ENCODE measurements at regions not wholly inside any gene's neighbourhood (a gene's known extent, or its start where the extent isn't known, plus 50 kb on each side); places are given as distances from the start of the nearest gene placed in this dataset.
A peak's percentile ranks its signal among the peaks of the same experiment; 100 is the strongest.

GRCh38 chr2:207241198-207241597 is 75.5 kb upstream of the KLF7 start:
- H2AFZ ChIP-seq (replicated peaks): no peak overlapping the region
- H4K20me1 ChIP-seq (ENCODE audit: low read depth): no peaks in the 10 kb centered on the region
- no peaks in the 10 kb centered on the region for H3K27me3 ChIP-seq
- H3K4me1 Mint-ChIP-seq: peaks cover 5% of the 10 kb centered on the region
- H3K79me2 ChIP-seq (ENCODE audit: low read depth): no peaks in the 10 kb centered on the region
- H3K9ac ChIP-seq: no peak overlapping the region
- no peak for DNase-seq (ENCODE audit: low spot score)
- H3F3A ChIP-seq (ENCODE audit: low read depth): peaks cover 6% of the 10 kb centered on the region
- no peaks in the 10 kb centered on the region for H3K9me3 ChIP-seq (ENCODE audit: low read depth)
- no peak overlapping the region for H3K27ac ChIP-seq
- H3K27ac Mint-ChIP-seq: no peak overlapping the region
- H3K9me3 Mint-ChIP-seq: no peaks in the 10 kb centered on the region
- no peak overlapping the region for H3K4me2 ChIP-seq
- H3K4me1 ChIP-seq: peaks cover 18% of the 10 kb centered on the region
- TF ChIP-seq EZH2 (IDR thresholded peaks at IDR 0.05) (no peak), CTCF (IDR thresholded peaks at IDR 0.05) (no peak), EZH2phosphoT487 (IDR thresholded peaks at IDR 0.05) (no peak)
- peaks cover 3% of the 10 kb centered on the region for H3K27me3 Mint-ChIP-seq (ENCODE audit: insufficient read depth, low read depth)
- no peak overlapping the region for H3K4me3 Mint-ChIP-seq
- no peak overlapping the region for H3K4me3 ChIP-seq
- H3K36me3 ChIP-seq: no peaks in the 10 kb centered on the region
- H3K36me3 Mint-ChIP-seq: no peaks in the 10 kb centered on the region

DNA sequence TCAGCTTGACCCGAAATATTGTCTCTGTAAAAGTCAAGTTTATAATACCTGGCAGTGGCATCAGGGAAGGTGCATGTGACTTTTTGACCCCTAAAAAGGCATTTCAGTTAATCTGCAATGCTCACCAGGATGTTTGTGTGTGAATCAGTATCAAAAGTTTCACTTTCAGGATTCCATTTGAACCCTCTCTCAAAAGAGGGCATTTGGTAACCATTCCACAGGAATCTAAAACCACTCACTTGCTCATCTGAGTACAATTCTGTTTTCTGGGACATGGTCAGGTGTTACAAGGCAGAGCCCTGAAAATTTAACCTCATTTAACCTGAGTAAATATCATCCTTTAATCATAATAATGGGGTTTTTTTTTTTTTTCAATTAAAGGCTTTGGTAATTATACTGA is 77.9 kb upstream of the KLF7 start:
- H3K27me3 Mint-ChIP-seq (ENCODE audit: insufficient read depth, low read depth): peaks cover 2% of the 10 kb centered on the region
- Histone ChIP-seq H3K27ac (no peak overlapping the region), H3K4me3 (no peak overlapping the region), H4K20me1 (ENCODE audit: low read depth) (no peaks in the 10 kb centered on the region), H3K36me3 (no peaks in the 10 kb centered on the region), H3K4me2 (no peak overlapping the region), H3K27me3 (no peaks in the 10 kb centered on the region), H3K79me2 (ENCODE audit: low read depth) (no peaks in the 10 kb centered on the region), H3K9me3 (ENCODE audit: low read depth) (no peaks in the 10 kb centered on the region), H3F3A (ENCODE audit: low read depth) (peaks cover 6% of the 10 kb centered on the region), H2AFZ (replicated peaks) (no peak overlapping the region), H3K9ac (no peak overlapping the region), H3K4me1 (peaks cover 18% of the 10 kb centered on the region)
- no peak overlapping the region for H3K27ac Mint-ChIP-seq
- TF ChIP-seq EZH2phosphoT487 (IDR thresholded peaks at IDR 0.05) (no peak), EZH2 (IDR thresholded peaks at IDR 0.05) (no peak), CTCF (IDR thresholded peaks at IDR 0.05) (no peak)
- H3K4me3 Mint-ChIP-seq: no peak overlapping the region
- H3K4me1 Mint-ChIP-seq: peaks cover 5% of the 10 kb centered on the region
- H3K36me3 Mint-ChIP-seq: no peaks in the 10 kb centered on the region
- no peak for DNase-seq (ENCODE audit: low spot score)
- H3K9me3 Mint-ChIP-seq: no peaks in the 10 kb centered on the region

- peak overlapping the region; percentile 41 for H3K4me2 ChIP-seq
- no peak overlapping the region for H3K27ac ChIP-seq
Measured at GRCh38 chr2:207244971-207245925, 79.5 kb upstream of the KLF7 start.

More at GRCh38 chr2:207244971-207245925, 79.5 kb upstream of the KLF7 start:
- Mint-ChIP-seq H3K27me3 (ENCODE audit: insufficient read depth, low read depth) (no peaks in the 10 kb centered on the region), H3K4me1 (peaks cover 5% of the 10 kb centered on the region), H3K27ac (no peak overlapping the region), H3K36me3 (no peaks in the 10 kb centered on the region), H3K9me3 (no peaks in the 10 kb centered on the region), H3K4me3 (no peak overlapping the region)
- no peaks in the 10 kb centered on the region for H4K20me1 ChIP-seq (ENCODE audit: low read depth)
- TF ChIP-seq EZH2 (IDR thresholded peaks at IDR 0.05) (no peak), EZH2phosphoT487 (IDR thresholded peaks at IDR 0.05) (no peak), CTCF (IDR thresholded peaks at IDR 0.05) (peak; percentile 6)
- peaks cover 6% of the 10 kb centered on the region for H3F3A ChIP-seq (ENCODE audit: low read depth)
- no peak overlapping the region for H3K4me3 ChIP-seq
- H3K36me3 ChIP-seq: no peaks in the 10 kb centered on the region
- no peak overlapping the region for H3K9ac ChIP-seq
- H3K4me1 ChIP-seq: peaks cover 18% of the 10 kb centered on the region
- H3K79me2 ChIP-seq (ENCODE audit: low read depth): no peaks in the 10 kb centered on the region
- peak overlapping the region; percentile 87 for H2AFZ ChIP-seq (replicated peaks)
- no peaks in the 10 kb centered on the region for H3K27me3 ChIP-seq
- DNase-seq (ENCODE audit: low spot score): peak; percentile 13
- no peaks in the 10 kb centered on the region for H3K9me3 ChIP-seq (ENCODE audit: low read depth)

Data from neural progenitor cell (in vitro differentiated cells).